ENCODE measurements at regions not wholly inside any gene's neighbourhood (a gene's known extent, or its start where the extent isn't known, plus 50 kb on each side); places are given as distances from the start of the nearest gene placed in this dataset.

DNA sequence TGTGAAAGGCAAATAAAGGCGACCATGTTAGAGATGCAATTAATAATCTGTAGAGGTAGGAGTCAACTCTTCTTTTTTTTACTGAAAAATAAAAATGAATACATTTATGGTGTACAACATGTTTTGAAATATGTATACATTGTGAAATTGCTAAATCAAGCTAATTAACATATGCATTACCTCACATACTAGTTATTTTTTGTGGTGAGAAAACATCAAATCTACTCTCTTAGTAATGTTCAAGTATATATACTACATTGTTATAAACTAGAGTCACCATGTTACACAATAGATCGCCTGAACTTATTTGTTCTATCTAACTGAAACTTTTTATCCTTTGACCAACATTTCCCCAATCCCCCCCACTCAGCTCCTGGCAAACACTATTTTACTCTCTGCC is 143.2 kb downstream of the POU4F1 start:
- no peaks in the 10 kb centered on the region; the same call in 1 of the 2 replicates for H3K4me1 ChIP-seq
- no peak overlapping the region for H3K4me3 ChIP-seq

GRCh38 chr13:78443839-78444238 is 159.5 kb downstream of the POU4F1 start:
- H3K36me3 ChIP-seq = no peaks in the 10 kb centered on the region
- no peaks in the 10 kb centered on the region for H3K27me3 ChIP-seq
- peaks cover 10% of the 10 kb centered on the region; the same call in 1 of the 2 replicates for H3K4me1 ChIP-seq
- H3K9me3 ChIP-seq (replicated peaks) = no peaks in the 10 kb centered on the region; the same call in 1 of the 2 replicates
- no peak overlapping the region for H3K27ac ChIP-seq
- H3K4me3 ChIP-seq = no peak overlapping the region
- DNase-seq = no peak

More for the DNA sequence above, 143.2 kb downstream of the POU4F1 start:
- Histone ChIP-seq H3K27ac (no peak overlapping the region), H3K27me3 (no peaks in the 10 kb centered on the region), H3K36me3 (no peaks in the 10 kb centered on the region), H3K9me3 (replicated peaks) (no peaks in the 10 kb centered on the region; the same call in 1 of the 2 replicates)
- DNase-seq = no peak

GRCh38 chr13:78437781-78438180 is 165.6 kb downstream of the POU4F1 start:
- Histone ChIP-seq H3K27me3 (no peaks in the 10 kb centered on the region), H3K27ac (no peak overlapping the region), H3K36me3 (no peaks in the 10 kb centered on the region), H3K4me1 (peaks cover 6% of the 10 kb centered on the region; the same call in 1 of the 2 replicates), H3K4me3 (no peak overlapping the region), H3K9me3 (replicated peaks) (no peaks in the 10 kb centered on the region)
- no peak for DNase-seq

GRCh38 chr13:78436311-78436710 is 167.0 kb downstream of the POU4F1 start:
- no peaks in the 10 kb centered on the region for H3K27me3 ChIP-seq
- H3K4me1 ChIP-seq = peaks cover 5% of the 10 kb centered on the region
- H3K27ac ChIP-seq = no peak overlapping the region
- no peaks in the 10 kb centered on the region for H3K36me3 ChIP-seq
- H3K9me3 ChIP-seq (replicated peaks) = no peaks in the 10 kb centered on the region
- H3K4me3 ChIP-seq = no peak overlapping the region
- DNase-seq = no peak

- no peaks in the 10 kb centered on the region for H3K9me3 ChIP-seq (replicated peaks)
- no peaks in the 10 kb centered on the region for H3K36me3 ChIP-seq
- peaks cover 30% of the 10 kb centered on the region for H3K4me1 ChIP-seq
- no peak for DNase-seq
- H3K27me3 ChIP-seq = no peaks in the 10 kb centered on the region
- H3K27ac ChIP-seq = peak overlapping the region; percentile 81
- peak overlapping the region; percentile 58; the same call in 1 of the 2 replicates for H3K4me3 ChIP-seq
These were observed 172.0 kb downstream of the POU4F1 start for GRCh38 chr13:78431328-78431727.

GRCh38 chr13:78430811-78431210 is 172.5 kb downstream of the POU4F1 start:
- DNase-seq = no peak
- Histone ChIP-seq H3K4me1 (peaks cover 30% of the 10 kb centered on the region), H3K4me3 (peak overlapping the region; percentile 58), H3K27me3 (no peaks in the 10 kb centered on the region), H3K36me3 (no peaks in the 10 kb centered on the region), H3K9me3 (replicated peaks) (no peaks in the 10 kb centered on the region), H3K27ac (peak overlapping the region; percentile 81)

- Histone ChIP-seq H3K27me3 (no peaks in the 10 kb centered on the region), H3K4me1 (peaks cover 30% of the 10 kb centered on the region)
- peak; percentile 69 to 86 for DNase-seq
These were observed 173.1 kb downstream of the POU4F1 start for GRCh38 chr13:78430166-78430791.

GRCh38 chr13:78428646-78429045 is 174.7 kb downstream of the POU4F1 start:
- Histone ChIP-seq H3K36me3 (no peaks in the 10 kb centered on the region), H3K9me3 (replicated peaks) (no peaks in the 10 kb centered on the region), H3K4me1 (peaks cover 30% of the 10 kb centered on the region), H3K27ac (peak overlapping the region; percentile 81; the same call in 1 of the 2 replicates), H3K4me3 (no peak overlapping the region), H3K27me3 (no peaks in the 10 kb centered on the region)
- DNase-seq = no peak

More at GRCh38 chr13:78430166-78430791, 173.1 kb downstream of the POU4F1 start:
- H3K27ac ChIP-seq = peak overlapping the region; percentile 81
- H3K4me3 ChIP-seq = peak overlapping the region; percentile 58
- no peaks in the 10 kb centered on the region for H3K36me3 ChIP-seq
- H3K9me3 ChIP-seq (replicated peaks) = no peaks in the 10 kb centered on the region

DNA sequence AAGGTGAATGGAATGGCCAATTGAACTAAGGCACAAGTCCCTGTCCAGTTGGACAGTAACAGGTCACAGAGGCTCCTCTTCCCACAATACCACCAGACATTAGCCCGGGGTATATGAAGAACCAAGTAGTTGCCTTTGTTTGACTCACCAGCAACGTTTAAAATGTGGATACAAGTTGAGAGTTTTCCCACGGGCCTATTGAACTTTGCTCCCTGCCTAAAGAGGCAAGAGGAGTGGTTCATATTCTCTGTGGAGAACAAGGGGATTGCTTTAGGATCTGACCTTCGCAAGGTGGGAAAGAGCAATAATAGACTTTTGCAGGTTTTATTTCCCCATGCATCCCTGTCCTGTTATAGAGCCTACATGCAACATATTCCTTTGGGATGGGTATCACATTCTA is 177.2 kb downstream of the POU4F1 start:
- H3K4me3 ChIP-seq = no peak overlapping the region
- H3K27me3 ChIP-seq = no peaks in the 10 kb centered on the region
- no peak overlapping the region for H3K27ac ChIP-seq
- H3K4me1 ChIP-seq = peaks cover 23% of the 10 kb centered on the region
- no peaks in the 10 kb centered on the region for H3K36me3 ChIP-seq
- H3K9me3 ChIP-seq (replicated peaks) = no peaks in the 10 kb centered on the region
- no peak for DNase-seq

- Histone ChIP-seq H3K27ac (no peak overlapping the region), H3K36me3 (no peaks in the 10 kb centered on the region), H3K4me3 (no peak overlapping the region), H3K9me3 (replicated peaks) (no peaks in the 10 kb centered on the region), H3K27me3 (no peaks in the 10 kb centered on the region), H3K4me1 (peaks cover 11% of the 10 kb centered on the region)
- DNase-seq = no peak
These were observed 182.5 kb downstream of the POU4F1 start for GRCh38 chr13:78420814-78421213.

GRCh38 chr13:78413887-78414553 is 189.3 kb downstream of the POU4F1 start:
- H3K27ac ChIP-seq = no peak overlapping the region
- DNase-seq = no peak

GRCh38 chr13:78410847-78411246 is 192.5 kb downstream of the POU4F1 start:
- H3K9me3 ChIP-seq (replicated peaks) = no peaks in the 10 kb centered on the region
- peaks cover 22% of the 10 kb centered on the region for H3K4me1 ChIP-seq
- DNase-seq = peak; percentile 37 to 71
- no peak overlapping the region for H3K4me3 ChIP-seq
- peak overlapping the region; percentile 60 for H3K27ac ChIP-seq
- no peaks in the 10 kb centered on the region for H3K27me3 ChIP-seq
- no peaks in the 10 kb centered on the region for H3K36me3 ChIP-seq

More at GRCh38 chr13:78413887-78414553, 189.3 kb downstream of the POU4F1 start:
- Histone ChIP-seq H3K36me3 (no peaks in the 10 kb centered on the region), H3K4me1 (peaks cover 28% of the 10 kb centered on the region), H3K9me3 (replicated peaks) (no peaks in the 10 kb centered on the region), H3K4me3 (no peak overlapping the region), H3K27me3 (no peaks in the 10 kb centered on the region)

- H3K27me3 ChIP-seq = no peaks in the 10 kb centered on the region
- no peaks in the 10 kb centered on the region for H3K36me3 ChIP-seq
- no peak overlapping the region for H3K4me3 ChIP-seq
- peak overlapping the region; percentile 60 for H3K27ac ChIP-seq
- H3K9me3 ChIP-seq (replicated peaks) = no peaks in the 10 kb centered on the region
- peak in 1 of 2 experiments; percentile 54 for DNase-seq
- H3K4me1 ChIP-seq = peaks cover 22% of the 10 kb centered on the region
These were observed 193.2 kb downstream of the POU4F1 start for GRCh38 chr13:78410164-78410563.

DNA sequence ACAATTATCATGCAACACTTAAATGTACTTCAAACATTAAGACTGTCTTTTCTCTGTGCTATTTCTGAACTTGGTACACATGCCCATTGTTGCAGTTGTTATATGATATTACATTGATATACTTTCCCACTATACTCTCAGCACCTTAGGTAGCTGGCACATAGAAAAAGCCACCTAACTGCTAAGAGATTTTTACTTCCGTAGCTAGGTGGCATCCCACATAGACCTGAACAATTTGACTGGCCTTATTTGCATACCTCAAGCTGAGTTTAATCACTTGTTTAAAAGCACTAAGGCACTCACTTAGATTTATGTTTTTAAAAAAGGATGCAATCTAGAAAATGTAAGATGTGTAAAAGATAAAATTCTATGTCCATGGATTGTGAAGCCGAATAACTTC is 194.2 kb downstream of the POU4F1 start:
- Histone ChIP-seq H3K4me1 (peaks cover 22% of the 10 kb centered on the region), H3K9me3 (replicated peaks) (no peaks in the 10 kb centered on the region), H3K36me3 (no peaks in the 10 kb centered on the region), H3K27ac (peak overlapping the region; percentile 60; the same call in 1 of the 2 replicates), H3K4me3 (no peak overlapping the region), H3K27me3 (no peaks in the 10 kb centered on the region)
- peak in 1 of 2 experiments; percentile 19 for DNase-seq

DNA sequence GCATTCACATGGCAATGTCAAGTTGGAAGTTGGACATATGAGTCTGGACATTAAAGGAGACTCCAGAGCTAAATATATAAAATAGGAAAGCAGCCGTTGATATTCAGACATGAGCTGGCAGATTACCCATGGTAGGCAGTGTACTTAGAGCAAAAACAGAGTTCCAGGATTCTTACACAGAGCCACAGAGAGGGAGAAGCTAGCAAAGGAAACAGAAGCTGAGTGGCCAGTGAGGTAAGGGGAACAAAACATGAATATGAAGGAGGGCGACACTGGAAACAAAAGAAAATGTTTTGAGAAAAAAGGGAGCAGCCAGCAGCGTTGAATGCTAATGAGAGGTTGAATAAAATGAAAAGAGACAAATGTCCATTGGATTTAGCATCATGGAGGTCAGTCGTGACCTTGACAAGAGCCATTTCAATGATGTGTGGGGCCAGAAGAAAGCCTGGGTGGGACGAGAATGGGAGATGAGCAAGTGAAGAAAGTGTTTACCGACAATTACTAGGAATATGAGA is 198.4 kb downstream of the POU4F1 start:
- DNase-seq = no peak
- no peaks in the 10 kb centered on the region for H3K36me3 ChIP-seq
- peaks cover 38% of the 10 kb centered on the region for H3K4me1 ChIP-seq
- no peaks in the 10 kb centered on the region for H3K9me3 ChIP-seq (replicated peaks)
- no peak overlapping the region for H3K4me3 ChIP-seq
- no peak overlapping the region for H3K27ac ChIP-seq
- H3K27me3 ChIP-seq = no peaks in the 10 kb centered on the region

Data from SJCRH30 (cell line).